Hepatocyte (in vitro differentiated cells): ENCODE measurements at regions not wholly inside any gene's neighbourhood (a gene's known extent, or its start where the extent isn't known, plus 50 kb on each side); places are given as distances from the start of the nearest gene placed in this dataset.
"Not testable (repeated sequence)": the region's sequence is repeated elsewhere in the genome, so short reads cannot be mapped to it uniquely, and the experiment has no call there.

Source experiments
- DNase-seq: peaks from one replicate; pipeline ENCODE4 v3.0.0-alpha.2; 2016; ENCODE audit warnings: low spot score
- H2AFZ ChIP-seq: fragments of 200-600 bp; sonication (generic); 2 replicates; pipeline ENCODE4 v1.6.0; 2016; ENCODE audit warnings: antibody characterized with exemption, mild to moderate bottlenecking
- H3K27ac ChIP-seq: fragments of 200-600 bp; sonication (generic); 2 replicates; pipeline ENCODE4 v1.5.1; 2016; ENCODE audit warnings: mild to moderate bottlenecking
- H3K27me3 ChIP-seq: fragments of 200-600 bp; sonication (generic); 2 replicates; pipeline ENCODE4 v1.6.1; 2016
- H3K36me3 ChIP-seq: fragments of 200-600 bp; sonication (generic); replicated peaks from 2 replicates; pipeline ENCODE4 v1.5.1; 2016; ENCODE audit warnings: low read depth; ENCODE audit not compliant: insufficient read depth
- H3K4me1 ChIP-seq: fragments of 200-600 bp; sonication (generic); 2 replicates; pipeline ENCODE4 v1.5.1; 2016; ENCODE audit warnings: mild to moderate bottlenecking, moderate library complexity; ENCODE audit not compliant: insufficient read depth
- H3K4me2 ChIP-seq: fragments of 200-600 bp; sonication (generic); 2 replicates; pipeline ENCODE4 v1.6.0; 2016
- H3K4me3 ChIP-seq: fragments of 200-600 bp; sonication (generic); 2 replicates; pipeline ENCODE4 v1.5.1; 2016; ENCODE audit warnings: mild to moderate bottlenecking
- H3K79me2 ChIP-seq: fragments of 200-600 bp; sonication (generic); 2 replicates; pipeline ENCODE4 v1.6.0; 2017; ENCODE audit warnings: mild to moderate bottlenecking
- H3K9me2 ChIP-seq: fragments of 200-600 bp; sonication (generic); replicated peaks from 2 replicates; pipeline ENCODE4 v1.6.0; 2017; ENCODE audit warnings: mild to moderate bottlenecking; ENCODE audit not compliant: insufficient read depth
- H3K9me3 ChIP-seq: fragments of 200-600 bp; sonication (generic); 2 replicates; pipeline ENCODE4 v1.5.1; 2016; ENCODE audit warnings: low read depth, mild to moderate bottlenecking
- H4K20me1 ChIP-seq: fragments of 200-600 bp; sonication (generic); 2 replicates; pipeline ENCODE4 v1.6.0; 2016; ENCODE audit warnings: mild to moderate bottlenecking; ENCODE audit not compliant: insufficient read depth, poor library complexity, severe bottlenecking
- WGBS: methylation state at CpG from one replicate; pipeline ENCODE4 v1.1.6; 2016; ENCODE audit warnings: low lambda C conversion rate; ENCODE audit errors: missing lambda C conversion rate; 5-methylcytosine and 5-hydroxymethylcytosine counted together

DNA sequence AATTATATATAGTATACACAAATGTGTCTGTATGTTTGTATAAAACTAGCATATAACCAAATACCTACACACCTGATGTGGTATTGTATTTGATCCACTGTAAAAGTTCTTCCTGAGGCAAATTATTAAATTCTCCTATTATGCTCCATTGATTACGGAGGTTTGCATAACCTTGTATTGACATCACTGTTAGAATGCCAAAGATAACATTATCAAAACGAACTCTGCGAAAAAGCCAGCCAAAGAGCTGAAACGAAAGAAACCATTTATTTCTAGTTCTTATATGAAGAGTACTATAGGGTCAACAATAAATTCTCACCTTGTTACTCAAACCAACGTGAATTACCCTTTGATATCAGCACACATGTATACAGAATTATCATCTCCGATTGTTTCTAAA is 65.6 kb upstream of the DPY19L1 start:
- H3K27ac ChIP-seq, H3K4me1 ChIP-seq, H3K4me3 ChIP-seq, H3K36me3 ChIP-seq, H4K20me1 ChIP-seq, H3K9me2 ChIP-seq, H2AFZ ChIP-seq, H3K4me2 ChIP-seq, H3K9me3 ChIP-seq, H3K27me3 ChIP-seq, DNase-seq, H3K79me2 ChIP-seq: not testable (repeated sequence)
- 73% methylated on average over 6 of the region's 6 CpGs for WGBS

GRCh38 chr7:35092961-35093360 is 55.7 kb upstream of the DPY19L1 start:
- DNase-seq, H2AFZ ChIP-seq, H3K4me2 ChIP-seq, H4K20me1 ChIP-seq, H3K9me2 ChIP-seq, H3K4me1 ChIP-seq, H3K79me2 ChIP-seq, H3K4me3 ChIP-seq, H3K36me3 ChIP-seq, H3K27ac ChIP-seq, H3K9me3 ChIP-seq, H3K27me3 ChIP-seq: not testable (repeated sequence)
- WGBS = 85% methylated on average over 23 of the region's 23 CpGs
